ENCODE measurements at regions not wholly inside any gene's neighbourhood (a gene's known extent, or its start where the extent isn't known, plus 50 kb on each side); places are given as distances from the start of the nearest gene placed in this dataset.

GRCh38 chr10:78475437-78475836 is 441.8 kb downstream of the RPS24 start:
- DNase-seq (ENCODE audit: low spot score) = no peak
- Mint-ChIP-seq H3K27ac (ENCODE audit: unreplicated experiment) (no peak overlapping the region), H3K4me1 (ENCODE audit: unreplicated experiment) (no peaks in the 10 kb centered on the region), H3K36me3 (ENCODE audit: low read depth, unreplicated experiment) (no peaks in the 10 kb centered on the region), H3K9me3 (ENCODE audit: unreplicated experiment) (no peaks in the 10 kb centered on the region), H3K27me3 (ENCODE audit: unreplicated experiment) (peaks cover 3% of the 10 kb centered on the region), H3K4me3 (ENCODE audit: unreplicated experiment) (no peak overlapping the region)
- TF ChIP-seq, protein P1, sequence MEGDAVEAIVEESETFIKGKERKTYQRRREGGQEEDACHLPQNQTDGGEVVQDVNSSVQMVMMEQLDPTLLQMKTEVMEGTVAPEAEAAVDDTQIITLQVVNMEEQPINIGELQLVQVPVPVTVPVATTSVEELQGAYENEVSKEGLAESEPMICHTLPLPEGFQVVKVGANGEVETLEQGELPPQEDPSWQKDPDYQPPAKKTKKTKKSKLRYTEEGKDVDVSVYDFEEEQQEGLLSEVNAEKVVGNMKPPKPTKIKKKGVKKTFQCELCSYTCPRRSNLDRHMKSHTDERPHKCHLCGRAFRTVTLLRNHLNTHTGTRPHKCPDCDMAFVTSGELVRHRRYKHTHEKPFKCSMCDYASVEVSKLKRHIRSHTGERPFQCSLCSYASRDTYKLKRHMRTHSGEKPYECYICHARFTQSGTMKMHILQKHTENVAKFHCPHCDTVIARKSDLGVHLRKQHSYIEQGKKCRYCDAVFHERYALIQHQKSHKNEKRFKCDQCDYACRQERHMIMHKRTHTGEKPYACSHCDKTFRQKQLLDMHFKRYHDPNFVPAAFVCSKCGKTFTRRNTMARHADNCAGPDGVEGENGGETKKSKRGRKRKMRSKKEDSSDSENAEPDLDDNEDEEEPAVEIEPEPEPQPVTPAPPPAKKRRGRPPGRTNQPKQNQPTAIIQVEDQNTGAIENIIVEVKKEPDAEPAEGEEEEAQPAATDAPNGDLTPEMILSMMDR (IDR thresholded peaks at IDR 0.05; ENCODE audit: unreplicated experiment) = no peak

- no peaks in the 10 kb centered on the region for H3K9me3 Mint-ChIP-seq (ENCODE audit: unreplicated experiment)
- TF ChIP-seq, protein P1 (IDR thresholded peaks at IDR 0.05; ENCODE audit: unreplicated experiment) = no peak
- no peak for DNase-seq (ENCODE audit: low spot score)
Observed at GRCh38 chr10:78476156-78476555, 442.5 kb downstream of the RPS24 start.

GRCh38 chr10:78476844-78477243 is 443.2 kb downstream of the RPS24 start:
- Mint-ChIP-seq H3K27ac (ENCODE audit: unreplicated experiment) (no peak overlapping the region), H3K4me3 (ENCODE audit: unreplicated experiment) (no peak overlapping the region), H3K27me3 (ENCODE audit: unreplicated experiment) (peaks cover 3% of the 10 kb centered on the region), H3K4me1 (ENCODE audit: unreplicated experiment) (no peaks in the 10 kb centered on the region), H3K36me3 (ENCODE audit: low read depth, unreplicated experiment) (no peaks in the 10 kb centered on the region), H3K9me3 (ENCODE audit: unreplicated experiment) (no peaks in the 10 kb centered on the region)
- TF ChIP-seq, protein P1 (IDR thresholded peaks at IDR 0.05; ENCODE audit: unreplicated experiment) = no peak
- DNase-seq (ENCODE audit: low spot score) = no peak

More at GRCh38 chr10:78476156-78476555, 442.5 kb downstream of the RPS24 start:
- Mint-ChIP-seq H3K27ac (ENCODE audit: unreplicated experiment) (no peak overlapping the region), H3K36me3 (ENCODE audit: low read depth, unreplicated experiment) (no peaks in the 10 kb centered on the region), H3K27me3 (ENCODE audit: unreplicated experiment) (peaks cover 3% of the 10 kb centered on the region), H3K4me3 (ENCODE audit: unreplicated experiment) (no peak overlapping the region), H3K4me1 (ENCODE audit: unreplicated experiment) (no peaks in the 10 kb centered on the region)

DNA sequence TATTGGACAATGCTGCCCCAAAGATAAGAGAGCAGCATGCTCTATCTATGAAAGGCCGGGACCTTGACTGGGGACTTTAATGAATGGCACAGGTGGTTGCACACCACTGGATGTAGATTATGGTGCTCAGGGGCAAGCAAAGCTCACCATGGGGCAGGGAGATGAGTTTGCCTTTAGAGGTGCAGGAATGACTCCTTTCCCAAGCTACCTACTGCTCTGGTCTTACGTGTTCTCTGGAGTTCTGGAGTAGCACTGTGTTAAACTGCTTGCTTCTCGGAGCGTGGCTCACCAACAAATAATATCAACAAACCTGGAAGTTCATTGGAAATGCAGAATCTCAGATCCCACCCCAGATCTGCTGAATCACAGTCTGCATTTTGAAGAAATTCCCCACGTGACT is 445.3 kb downstream of the RPS24 start:
- peaks cover 3% of the 10 kb centered on the region for H3K27me3 Mint-ChIP-seq (ENCODE audit: unreplicated experiment)
- H3K27ac Mint-ChIP-seq (ENCODE audit: unreplicated experiment) = no peak overlapping the region
- H3K36me3 Mint-ChIP-seq (ENCODE audit: low read depth, unreplicated experiment) = no peaks in the 10 kb centered on the region
- no peak overlapping the region for H3K4me3 Mint-ChIP-seq (ENCODE audit: unreplicated experiment)
- H3K4me1 Mint-ChIP-seq (ENCODE audit: unreplicated experiment) = no peaks in the 10 kb centered on the region
- H3K9me3 Mint-ChIP-seq (ENCODE audit: unreplicated experiment) = no peaks in the 10 kb centered on the region
- no peak for DNase-seq (ENCODE audit: low spot score)
- TF ChIP-seq, protein P1 (IDR thresholded peaks at IDR 0.05; ENCODE audit: unreplicated experiment) = no peak

GRCh38 chr10:78479467-78479866 is 445.8 kb downstream of the RPS24 start:
- TF ChIP-seq, protein P1 (IDR thresholded peaks at IDR 0.05; ENCODE audit: unreplicated experiment) = no peak
- Mint-ChIP-seq H3K4me3 (ENCODE audit: unreplicated experiment) (no peak overlapping the region), H3K9me3 (ENCODE audit: unreplicated experiment) (no peaks in the 10 kb centered on the region), H3K4me1 (ENCODE audit: unreplicated experiment) (no peaks in the 10 kb centered on the region), H3K27me3 (ENCODE audit: unreplicated experiment) (peaks cover 3% of the 10 kb centered on the region), H3K27ac (ENCODE audit: unreplicated experiment) (no peak overlapping the region), H3K36me3 (ENCODE audit: low read depth, unreplicated experiment) (no peaks in the 10 kb centered on the region)
- no peak for DNase-seq (ENCODE audit: low spot score)
